PFSK-1 (cell line): ENCODE measurements at regions not wholly inside any gene's neighbourhood (a gene's known extent, or its start where the extent isn't known, plus 50 kb on each side); places are given as distances from the start of the nearest gene placed in this dataset.

Experiments used
- FOXP2 ChIP-seq: optimal IDR thresholded peaks from 2 replicates; pipeline ENCODE3; 2011; ENCODE audit warnings: borderline replicate concordance, control low read depth, inconsistent platforms; ENCODE audit not compliant: insufficient read depth; ENCODE audit errors: extremely low read length, extremely low read depth
- POLR2AphosphoS5 ChIP-seq: IDR thresholded peaks from 2 replicates; pipeline ENCODE4 v1.6.1; 2012; ENCODE audit warnings: low read depth, mild to moderate bottlenecking, control low read depth, low read length, moderate library complexity
- SIN3A ChIP-seq: IDR thresholded peaks from 2 replicates; pipeline ENCODE4 v1.6.1; 2012; ENCODE audit warnings: mild to moderate bottlenecking, low read length, moderate library complexity, borderline replicate concordance; ENCODE audit not compliant: insufficient read depth
- TAF1 ChIP-seq: IDR thresholded peaks from 2 replicates; pipeline ENCODE4 v1.6.1; 2012; ENCODE audit warnings: low read length, control low read depth, borderline replicate concordance; ENCODE audit not compliant: insufficient read depth
- TF ChIP-seq, protein P1 (sequence below), 2 experiments: IDR thresholded peaks; 2 replicates each; pipeline versions ENCODE4 v1.6.1 to v1.8.0; 2011 to 2012; ENCODE audit warnings: low read depth in 2 of 2, low read length in 2 of 2, control low read depth in 1 of 2, inconsistent platforms in 1 of 2, mild to moderate bottlenecking in 1 of 2, moderate library complexity in 1 of 2; ENCODE audit not compliant: insufficient read depth in 1 of 2

DNA sequence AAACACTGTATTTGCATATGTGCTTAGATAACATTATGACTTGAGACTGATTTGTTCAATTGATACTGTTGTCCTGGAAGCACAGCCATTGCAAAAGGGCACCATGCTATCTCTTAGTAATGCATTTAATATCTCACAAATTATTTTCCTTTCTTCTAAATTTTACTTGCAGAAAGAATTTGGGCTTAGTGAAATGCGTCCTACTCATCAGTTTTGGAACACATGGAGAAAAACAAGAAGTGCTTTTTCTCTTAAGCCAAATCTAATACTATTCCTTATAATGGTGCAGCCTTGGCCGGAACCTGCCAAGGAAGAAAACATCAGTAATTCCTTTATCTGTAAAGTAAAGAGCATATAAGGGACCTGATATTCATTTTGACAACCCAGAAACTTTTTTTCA lies 172.2 kb upstream of the ZNF608 start:
- TF ChIP-seq FOXP2 (no peak), SIN3A (no peak), POLR2AphosphoS5 (no peak), TAF1 (no peak)
- TF ChIP-seq, protein P1, sequence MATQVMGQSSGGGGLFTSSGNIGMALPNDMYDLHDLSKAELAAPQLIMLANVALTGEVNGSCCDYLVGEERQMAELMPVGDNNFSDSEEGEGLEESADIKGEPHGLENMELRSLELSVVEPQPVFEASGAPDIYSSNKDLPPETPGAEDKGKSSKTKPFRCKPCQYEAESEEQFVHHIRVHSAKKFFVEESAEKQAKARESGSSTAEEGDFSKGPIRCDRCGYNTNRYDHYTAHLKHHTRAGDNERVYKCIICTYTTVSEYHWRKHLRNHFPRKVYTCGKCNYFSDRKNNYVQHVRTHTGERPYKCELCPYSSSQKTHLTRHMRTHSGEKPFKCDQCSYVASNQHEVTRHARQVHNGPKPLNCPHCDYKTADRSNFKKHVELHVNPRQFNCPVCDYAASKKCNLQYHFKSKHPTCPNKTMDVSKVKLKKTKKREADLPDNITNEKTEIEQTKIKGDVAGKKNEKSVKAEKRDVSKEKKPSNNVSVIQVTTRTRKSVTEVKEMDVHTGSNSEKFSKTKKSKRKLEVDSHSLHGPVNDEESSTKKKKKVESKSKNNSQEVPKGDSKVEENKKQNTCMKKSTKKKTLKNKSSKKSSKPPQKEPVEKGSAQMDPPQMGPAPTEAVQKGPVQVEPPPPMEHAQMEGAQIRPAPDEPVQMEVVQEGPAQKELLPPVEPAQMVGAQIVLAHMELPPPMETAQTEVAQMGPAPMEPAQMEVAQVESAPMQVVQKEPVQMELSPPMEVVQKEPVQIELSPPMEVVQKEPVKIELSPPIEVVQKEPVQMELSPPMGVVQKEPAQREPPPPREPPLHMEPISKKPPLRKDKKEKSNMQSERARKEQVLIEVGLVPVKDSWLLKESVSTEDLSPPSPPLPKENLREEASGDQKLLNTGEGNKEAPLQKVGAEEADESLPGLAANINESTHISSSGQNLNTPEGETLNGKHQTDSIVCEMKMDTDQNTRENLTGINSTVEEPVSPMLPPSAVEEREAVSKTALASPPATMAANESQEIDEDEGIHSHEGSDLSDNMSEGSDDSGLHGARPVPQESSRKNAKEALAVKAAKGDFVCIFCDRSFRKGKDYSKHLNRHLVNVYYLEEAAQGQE (IDR thresholded peaks at IDR 0.05; ENCODE audit: insufficient read depth in 1 of 2, low read depth in 2 of 2, low read length in 2 of 2): no peak

DNA sequence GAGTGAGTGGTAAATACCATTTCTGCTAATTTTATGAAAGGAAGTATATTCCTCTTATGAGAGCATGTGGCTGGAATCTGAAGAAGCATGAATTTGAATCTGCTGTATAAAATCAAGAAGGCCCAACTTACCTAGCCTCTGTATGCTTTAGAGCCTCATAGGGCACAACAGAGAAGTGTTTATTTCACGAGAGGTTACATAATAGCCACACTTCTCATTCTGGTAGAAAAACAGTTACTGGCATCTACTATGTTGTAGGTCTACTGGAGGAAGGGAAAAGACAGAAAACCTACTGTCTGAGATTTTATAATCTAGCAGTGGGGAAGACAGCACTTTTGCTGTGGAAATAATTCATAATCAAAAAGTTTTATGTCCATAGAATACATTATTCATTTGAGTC lies 172.6 kb upstream of the ZNF608 start:
- TF ChIP-seq, protein P1 (IDR thresholded peaks at IDR 0.05; ENCODE audit: insufficient read depth in 1 of 2, low read depth in 2 of 2, low read length in 2 of 2): no peak
- TF ChIP-seq FOXP2: no peak
- no peak for TF ChIP-seq POLR2AphosphoS5
- no peak for TF ChIP-seq TAF1
- TF ChIP-seq SIN3A: no peak

DNA sequence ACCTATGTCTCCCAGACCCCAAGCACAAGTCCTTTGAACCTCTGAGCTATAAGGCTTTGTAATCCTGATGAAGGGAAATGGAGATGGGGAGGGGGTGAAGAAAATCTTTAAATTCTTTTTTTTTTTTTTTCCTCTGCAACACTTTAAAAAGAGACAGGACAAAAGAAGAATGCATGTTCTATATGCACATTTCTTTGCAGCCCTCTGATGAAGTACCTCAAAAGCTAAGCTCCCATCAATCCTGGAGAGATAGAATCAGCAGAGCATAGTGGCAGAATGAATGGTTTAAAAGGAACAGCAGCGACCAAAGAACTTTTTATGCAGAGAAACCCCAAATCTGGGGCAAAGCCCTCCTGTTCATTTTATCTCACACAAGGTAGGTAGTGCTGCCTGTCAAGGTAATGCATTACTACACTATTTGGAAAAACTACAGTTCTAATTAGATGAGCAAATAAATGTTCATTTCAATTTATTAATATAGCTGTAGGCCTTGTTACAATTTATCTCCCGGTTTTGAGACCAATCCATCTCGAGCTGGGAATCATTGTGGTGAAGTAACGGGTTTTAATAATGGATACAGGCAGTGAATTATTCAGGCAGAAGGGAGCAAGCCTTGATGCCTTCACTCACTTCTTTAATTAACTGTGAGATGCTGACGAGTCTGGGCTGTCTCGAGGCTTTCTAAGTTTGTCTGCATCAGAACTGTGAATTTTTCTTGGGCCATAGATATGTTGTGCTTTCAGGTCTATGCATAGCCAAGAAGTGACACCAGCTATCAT lies 173.5 kb upstream of the ZNF608 start:
- TF ChIP-seq, protein P1 (IDR thresholded peaks at IDR 0.05; ENCODE audit: insufficient read depth in 1 of 2, low read depth in 2 of 2, low read length in 2 of 2): no peak
- no peak for TF ChIP-seq SIN3A
- TF ChIP-seq FOXP2: no peak
- TF ChIP-seq POLR2AphosphoS5: no peak
- TF ChIP-seq TAF1: no peak

DNA sequence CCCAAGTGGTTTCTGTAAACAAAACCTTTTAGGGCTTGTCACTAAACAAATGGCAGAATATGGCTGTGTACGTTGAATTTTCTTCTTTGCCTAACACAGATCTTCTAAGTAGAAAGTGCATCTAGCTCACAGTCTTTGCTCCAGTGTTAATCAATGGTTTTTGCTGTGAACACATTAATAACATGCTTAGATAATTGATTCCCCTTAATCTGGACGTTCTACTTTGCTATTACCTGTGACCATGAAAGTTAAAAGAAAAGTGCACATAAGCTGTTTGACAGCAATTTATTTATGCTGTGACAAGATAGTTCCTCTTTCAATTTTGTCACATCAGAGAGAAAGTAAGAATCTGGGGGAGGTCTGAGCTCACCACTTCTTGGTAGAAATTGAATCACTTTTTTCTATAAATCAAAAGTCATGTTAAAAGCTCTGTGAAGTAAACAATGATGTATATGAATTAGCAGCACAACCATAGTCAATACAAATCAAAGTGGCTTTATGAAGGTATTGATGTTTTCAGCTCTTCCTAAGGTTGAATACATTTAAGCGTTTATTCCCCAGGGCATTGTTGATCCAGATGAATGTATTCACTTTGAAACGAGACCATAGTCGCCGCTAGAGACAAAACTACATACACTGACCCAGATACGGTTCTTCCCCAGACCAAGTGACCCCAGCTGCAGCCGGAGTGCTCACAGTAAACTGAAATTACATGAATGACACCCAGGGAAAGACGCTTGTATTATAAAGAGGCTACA lies 174.6 kb upstream of the ZNF608 start:
- TF ChIP-seq FOXP2: no peak
- no peak for TF ChIP-seq SIN3A
- TF ChIP-seq POLR2AphosphoS5: no peak
- TF ChIP-seq, protein P1 (IDR thresholded peaks at IDR 0.05; ENCODE audit: insufficient read depth in 1 of 2, low read depth in 2 of 2, low read length in 2 of 2): no peak
- no peak for TF ChIP-seq TAF1
